GM18870 (cell line): ENCODE measurements at regions not wholly inside any gene's neighbourhood (a gene's known extent, or its start where the extent isn't known, plus 50 kb on each side); places are given as distances from the start of the nearest gene placed in this dataset.

Source experiments
- ATAC-seq: cut with Tn5 transposase; IDR thresholded peaks from one replicate; pipeline ENCODE4 v1.9.1; 2021; ENCODE audit warnings: moderate library complexity; ENCODE audit not compliant: unreplicated experiment

GRCh38 chr21:19908390-19908789 is 1089.8 kb upstream of the NCAM2 start:
- no peak for ATAC-seq

- no peak for ATAC-seq
These were observed 1084.2 kb upstream of the NCAM2 start for GRCh38 chr21:19914028-19914427.

- no peak for ATAC-seq
These were observed 1077.0 kb upstream of the NCAM2 start for GRCh38 chr21:19921211-19921610.

GRCh38 chr21:19922122-19922521 is 1076.1 kb upstream of the NCAM2 start:
- ATAC-seq: no peak

- ATAC-seq: no peak
These were observed 1062.7 kb upstream of the NCAM2 start for GRCh38 chr21:19935467-19935866.

- no peak for ATAC-seq
These were observed 1060.6 kb upstream of the NCAM2 start for GRCh38 chr21:19937619-19938018.

GRCh38 chr21:19941626-19942025 is 1056.6 kb upstream of the NCAM2 start:
- ATAC-seq: no peak

- no peak for ATAC-seq
These were observed 1047.9 kb upstream of the NCAM2 start for GRCh38 chr21:19950347-19950746.

GRCh38 chr21:19969156-19969555 is 1029.1 kb upstream of the NCAM2 start:
- no peak for ATAC-seq

GRCh38 chr21:19981938-19982337 is 1016.3 kb upstream of the NCAM2 start:
- ATAC-seq: no peak

- no peak for ATAC-seq
These were observed 1011.8 kb upstream of the NCAM2 start for GRCh38 chr21:19986396-19986795.

- ATAC-seq: no peak
These were observed 1010.5 kb upstream of the NCAM2 start for GRCh38 chr21:19987671-19988070.

- ATAC-seq: no peak
These were observed 1005.7 kb upstream of the NCAM2 start for GRCh38 chr21:19992540-19992939.

- ATAC-seq: no peak
These were observed 1004.9 kb upstream of the NCAM2 start for GRCh38 chr21:19993268-19993667.

GRCh38 chr21:19995253-19995652 is 1003.0 kb upstream of the NCAM2 start:
- ATAC-seq: no peak

- ATAC-seq: no peak
These were observed 999.8 kb upstream of the NCAM2 start for GRCh38 chr21:19998453-19998852.

- ATAC-seq: no peak
These were observed 998.6 kb upstream of the NCAM2 start for GRCh38 chr21:19999369-20000272.

- no peak for ATAC-seq
These were observed 993.8 kb upstream of the NCAM2 start for GRCh38 chr21:20004367-20004766.

- no peak for ATAC-seq
These were observed 987.5 kb upstream of the NCAM2 start for GRCh38 chr21:20010691-20011200.

GRCh38 chr21:20013851-20014250 is 984.4 kb upstream of the NCAM2 start:
- ATAC-seq: no peak

- no peak for ATAC-seq
These were observed 981.7 kb upstream of the NCAM2 start for GRCh38 chr21:20016435-20017005.

- ATAC-seq: no peak
These were observed 978.2 kb upstream of the NCAM2 start for GRCh38 chr21:20020026-20020425.
